Osteoblast (primary cell): ENCODE measurements at regions not wholly inside any gene's neighbourhood (a gene's known extent, or its start where the extent isn't known, plus 50 kb on each side); places are given as distances from the start of the nearest gene placed in this dataset.

Experiments
- DNase-seq: peaks from one replicate; pipeline ENCODE4 v3.0.0; 2011; ENCODE audit warnings: low spot score, mixed read lengths; ENCODE audit not compliant: insufficient read length; ENCODE audit errors: missing footprints
- H2AFZ ChIP-seq: 2 replicates; pipeline ENCODE4 v1.6.0; 2011; ENCODE audit warnings: mild to moderate bottlenecking, low read length
- H3K27ac ChIP-seq: 2 replicates; pipeline ENCODE4 v1.5.1; 2011; ENCODE audit warnings: mild to moderate bottlenecking, low read depth, low read length, moderate library complexity
- H3K27me3 ChIP-seq: 2 replicates; pipeline ENCODE4 v1.6.0; 2012; ENCODE audit warnings: mild to moderate bottlenecking, control low read depth, inconsistent platforms, low read length, moderate library complexity; ENCODE audit not compliant: insufficient read depth
- H3K36me3 ChIP-seq: 2 replicates; pipeline ENCODE4 v1.5.1; 2011; ENCODE audit warnings: mild to moderate bottlenecking, low read length, control low read depth, moderate library complexity; ENCODE audit not compliant: insufficient read depth
- H3K4me1 ChIP-seq: 2 replicates; pipeline ENCODE4 v1.5.1; 2011; ENCODE audit warnings: mild to moderate bottlenecking, low read length, control low read depth, moderate library complexity; ENCODE audit not compliant: insufficient read depth
- H3K4me2 ChIP-seq: 2 replicates; pipeline ENCODE4 v1.6.0; 2011; ENCODE audit warnings: mild to moderate bottlenecking, low read length; ENCODE audit not compliant: insufficient read depth
- H3K4me3 ChIP-seq: fragments of 200-600 bp; sonication (generic); 3 replicates; pipeline ENCODE4 v1.5.1; 2012; ENCODE audit warnings: mild to moderate bottlenecking, low read length, inconsistent platforms; ENCODE audit not compliant: insufficient read depth
- H3K79me2 ChIP-seq: 2 replicates; pipeline ENCODE4 v1.6.0; 2012; ENCODE audit warnings: mild to moderate bottlenecking, low read length, control low read depth, inconsistent platforms; ENCODE audit not compliant: insufficient read depth
- H3K9me3 ChIP-seq: 2 replicates; pipeline ENCODE4 v1.5.1; 2011; ENCODE audit warnings: low read depth, low read length, control low read depth
- H4K20me1 ChIP-seq: 2 replicates; pipeline ENCODE4 v1.6.0; 2012; ENCODE audit warnings: mild to moderate bottlenecking, low read length, control low read depth; ENCODE audit not compliant: insufficient read depth
- CTCF ChIP-seq: IDR thresholded peaks from 2 replicates; pipeline ENCODE4 v1.5.1; 2011; ENCODE audit warnings: mild to moderate bottlenecking, low read depth, low read length, moderate library complexity; ENCODE audit errors: extremely low read depth

- no peaks in the 10 kb centered on the region for H3K36me3 ChIP-seq
- H3K4me1 ChIP-seq: no peaks in the 10 kb centered on the region
- H3K9me3 ChIP-seq: no peaks in the 10 kb centered on the region
- no peaks in the 10 kb centered on the region for H3K79me2 ChIP-seq
- H3K27ac ChIP-seq: no peak overlapping the region
- H4K20me1 ChIP-seq: no peaks in the 10 kb centered on the region
- no peak for DNase-seq
- no peak overlapping the region for H2AFZ ChIP-seq
- no peak for TF ChIP-seq CTCF
- no peak overlapping the region for H3K4me2 ChIP-seq
- H3K4me3 ChIP-seq: no peak overlapping the region
- H3K27me3 ChIP-seq: no peaks in the 10 kb centered on the region
Measured at GRCh38 chr17:74135391-74136167, 67.9 kb upstream of the RPL38 start.

DNA sequence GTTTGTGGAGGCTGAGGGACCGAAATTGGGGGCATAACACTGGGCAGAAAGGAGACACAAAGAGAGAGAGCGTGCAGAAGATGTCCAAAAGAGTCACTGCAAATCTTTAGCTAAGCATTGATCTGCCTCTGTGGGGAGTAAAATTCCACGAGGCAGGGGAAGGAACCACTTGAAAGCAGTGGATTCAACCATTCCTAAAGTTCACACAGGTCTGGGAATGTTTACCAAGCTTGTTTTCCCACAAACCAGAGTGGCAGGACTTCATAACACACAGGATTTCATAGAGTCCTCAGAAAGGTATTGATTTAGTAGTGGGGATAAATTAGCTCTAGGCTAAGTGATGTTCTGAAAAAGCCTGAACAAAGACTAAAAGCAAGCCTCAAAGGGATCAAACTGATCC is 66.1 kb upstream of the RPL38 start:
- no peak overlapping the region for H2AFZ ChIP-seq
- no peak for TF ChIP-seq CTCF
- no peaks in the 10 kb centered on the region for H3K27me3 ChIP-seq
- H3K4me2 ChIP-seq: no peak overlapping the region
- H4K20me1 ChIP-seq: no peaks in the 10 kb centered on the region
- no peaks in the 10 kb centered on the region for H3K36me3 ChIP-seq
- no peak for DNase-seq
- no peak overlapping the region for H3K4me3 ChIP-seq
- H3K27ac ChIP-seq: no peak overlapping the region
- H3K79me2 ChIP-seq: no peaks in the 10 kb centered on the region
- no peaks in the 10 kb centered on the region for H3K9me3 ChIP-seq
- H3K4me1 ChIP-seq: no peaks in the 10 kb centered on the region

GRCh38 chr17:74139120-74139519 is 64.4 kb upstream of the RPL38 start:
- no peaks in the 10 kb centered on the region for H3K4me1 ChIP-seq
- H2AFZ ChIP-seq: no peak overlapping the region
- no peak overlapping the region for H3K4me2 ChIP-seq
- no peaks in the 10 kb centered on the region for H3K79me2 ChIP-seq
- H3K27me3 ChIP-seq: no peaks in the 10 kb centered on the region
- H4K20me1 ChIP-seq: no peaks in the 10 kb centered on the region
- TF ChIP-seq CTCF: no peak
- no peaks in the 10 kb centered on the region for H3K36me3 ChIP-seq
- no peak for DNase-seq
- H3K4me3 ChIP-seq: no peak overlapping the region
- no peak overlapping the region for H3K27ac ChIP-seq
- H3K9me3 ChIP-seq: no peaks in the 10 kb centered on the region

GRCh38 chr17:74140282-74140681 is 63.2 kb upstream of the RPL38 start:
- H2AFZ ChIP-seq: no peak overlapping the region
- no peak overlapping the region for H3K27ac ChIP-seq
- no peak for TF ChIP-seq CTCF

More at GRCh38 chr17:74140282-74140681, 63.2 kb upstream of the RPL38 start:
- no peaks in the 10 kb centered on the region for H3K4me1 ChIP-seq
- no peaks in the 10 kb centered on the region for H3K9me3 ChIP-seq
- no peak overlapping the region for H3K4me3 ChIP-seq
- no peak overlapping the region for H3K4me2 ChIP-seq
- H4K20me1 ChIP-seq: no peaks in the 10 kb centered on the region
- no peaks in the 10 kb centered on the region for H3K36me3 ChIP-seq
- no peaks in the 10 kb centered on the region for H3K27me3 ChIP-seq
- H3K79me2 ChIP-seq: no peaks in the 10 kb centered on the region
- no peak for DNase-seq
